DMS153 (cell line): ENCODE measurements at regions not wholly inside any gene's neighbourhood (a gene's known extent, or its start where the extent isn't known, plus 50 kb on each side); places are given as distances from the start of the nearest gene placed in this dataset.
A peak's percentile ranks its signal among the peaks of the same experiment; 100 is the strongest.

Source experiments
- DNase-seq: peaks from one replicate; lab custom pipeline; 2025; lab: John Stamatoyannopoulos, UW

DNA sequence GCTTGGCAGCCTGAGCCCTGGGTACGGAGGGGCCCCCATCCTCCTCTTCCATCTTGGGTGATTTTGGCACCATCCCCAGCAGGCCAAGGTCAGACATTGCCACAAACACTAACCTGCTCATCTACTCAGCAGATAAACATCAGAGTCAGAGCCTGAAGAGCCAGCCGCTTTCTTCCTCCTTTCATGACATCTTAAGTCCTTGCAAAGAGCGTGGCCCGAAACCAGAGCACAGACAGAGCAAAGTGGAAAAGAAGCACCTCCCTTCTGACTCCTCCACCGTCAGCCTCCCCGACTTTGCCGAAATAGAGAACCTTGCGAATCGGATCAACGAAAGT, 60.4 kb upstream of the RPH3AL start:
- DNase-seq: no peak

DNA sequence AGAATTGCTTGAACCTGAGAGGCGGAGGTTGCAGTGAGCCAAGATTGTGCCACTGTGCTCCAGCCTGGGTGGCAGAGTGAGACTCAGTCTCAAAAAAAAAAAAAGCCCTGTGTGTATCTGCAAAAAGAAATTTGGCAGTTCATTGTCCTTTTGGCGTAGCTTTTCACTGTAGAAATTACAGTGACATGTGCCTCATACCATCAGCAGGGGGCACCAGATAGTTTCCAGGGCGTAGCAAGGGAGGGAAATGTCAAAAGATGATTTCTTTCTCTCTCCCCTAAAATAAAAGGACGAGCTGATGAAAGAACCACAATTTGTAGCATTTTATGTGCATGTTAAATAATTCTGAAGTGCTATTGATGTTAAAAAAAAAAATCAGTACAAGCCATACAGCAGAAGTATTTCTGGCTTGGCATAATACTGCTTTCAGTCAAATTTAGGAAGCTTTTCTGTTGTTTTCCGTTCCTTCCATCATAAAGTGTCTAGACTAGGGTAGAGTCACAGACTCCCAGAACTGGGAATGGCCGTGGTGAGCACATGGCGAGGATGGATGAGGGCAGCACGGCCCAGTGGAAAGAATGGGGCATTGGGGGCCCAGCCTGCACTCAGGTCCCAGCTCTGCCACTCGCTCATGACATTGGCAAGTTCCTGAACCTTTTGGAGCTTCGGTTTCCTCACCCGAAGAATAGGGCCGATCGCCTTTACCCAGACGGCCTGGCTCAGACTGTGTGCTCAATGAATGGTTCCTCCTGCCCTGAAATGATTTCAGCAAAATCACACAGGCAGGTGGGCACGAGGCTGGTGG, 59.8 kb upstream of the RPH3AL start:
- no peak for DNase-seq

DNA sequence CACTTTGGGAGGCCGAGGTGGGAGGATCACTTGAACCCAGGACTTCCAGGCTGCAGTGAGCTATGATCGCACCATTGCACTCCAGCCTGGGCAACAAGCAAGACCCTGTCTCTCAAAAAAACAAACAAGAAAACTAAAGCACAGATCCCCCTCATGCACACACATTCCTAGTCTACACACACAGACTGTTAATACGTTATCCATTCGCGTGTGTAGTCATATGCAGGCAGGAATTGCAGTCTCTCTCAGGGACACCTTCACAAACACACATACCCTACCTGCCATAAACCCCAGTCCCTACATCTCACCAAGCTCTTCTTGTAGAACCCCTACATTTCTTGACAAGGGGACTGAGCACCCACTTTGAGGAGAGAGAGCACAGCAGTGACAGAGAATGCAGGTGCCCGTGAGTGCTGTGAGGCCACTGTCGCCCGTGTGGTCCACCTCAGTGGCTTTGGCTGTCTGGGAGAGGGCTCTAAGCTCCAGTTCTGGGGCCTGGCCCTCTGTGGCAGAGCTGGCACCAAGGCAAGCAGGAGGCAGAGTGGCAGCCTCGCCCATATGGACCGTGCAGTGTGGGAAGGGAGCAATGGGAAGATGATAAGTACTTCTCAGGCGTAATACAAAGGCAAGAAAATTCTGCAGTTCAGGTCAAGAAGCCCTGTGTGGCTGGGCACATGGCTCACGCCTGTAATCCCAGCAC, 59.0 kb upstream of the RPH3AL start:
- no peak for DNase-seq

DNA sequence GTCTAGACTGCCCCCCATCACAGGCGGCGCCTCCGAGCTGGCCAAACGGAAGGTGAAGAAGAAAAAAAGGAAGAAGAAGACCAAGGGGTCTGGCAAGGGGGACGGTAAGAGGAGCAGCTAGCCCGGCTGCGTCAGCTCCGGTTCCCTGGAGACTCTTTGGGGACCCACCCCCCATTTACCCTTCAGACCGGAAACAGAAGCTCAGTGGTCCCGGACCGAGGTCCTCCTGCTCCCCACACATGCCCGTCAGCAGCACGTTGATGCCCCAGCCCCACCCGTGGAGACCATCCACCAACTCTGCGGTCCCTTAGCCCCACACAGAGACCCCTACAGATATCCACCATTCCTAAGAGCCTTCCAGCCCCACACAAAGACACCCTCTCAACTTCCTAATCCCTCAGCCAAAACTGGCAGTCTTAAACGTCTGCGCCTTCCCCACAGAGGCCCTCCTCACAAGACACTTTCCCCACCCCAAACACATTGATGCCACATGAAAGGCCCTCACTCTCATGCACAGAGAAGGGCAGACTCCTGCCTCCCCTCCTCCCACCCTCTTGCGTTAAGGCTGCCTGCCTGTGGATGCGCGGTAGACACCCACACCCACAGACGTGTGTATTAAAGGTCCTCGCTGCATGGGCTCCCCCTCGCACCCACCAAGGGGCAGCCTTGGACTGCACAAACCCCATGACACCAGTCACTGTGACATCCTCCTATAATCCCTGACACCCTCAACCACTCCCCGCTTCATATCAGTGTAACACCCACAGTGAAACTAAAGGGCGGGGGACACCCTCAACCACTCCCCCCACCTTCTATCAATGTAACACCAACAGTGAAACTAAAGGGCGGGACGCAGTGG, 58.2 kb upstream of the RPH3AL start:
- DNase-seq: no peak

DNA sequence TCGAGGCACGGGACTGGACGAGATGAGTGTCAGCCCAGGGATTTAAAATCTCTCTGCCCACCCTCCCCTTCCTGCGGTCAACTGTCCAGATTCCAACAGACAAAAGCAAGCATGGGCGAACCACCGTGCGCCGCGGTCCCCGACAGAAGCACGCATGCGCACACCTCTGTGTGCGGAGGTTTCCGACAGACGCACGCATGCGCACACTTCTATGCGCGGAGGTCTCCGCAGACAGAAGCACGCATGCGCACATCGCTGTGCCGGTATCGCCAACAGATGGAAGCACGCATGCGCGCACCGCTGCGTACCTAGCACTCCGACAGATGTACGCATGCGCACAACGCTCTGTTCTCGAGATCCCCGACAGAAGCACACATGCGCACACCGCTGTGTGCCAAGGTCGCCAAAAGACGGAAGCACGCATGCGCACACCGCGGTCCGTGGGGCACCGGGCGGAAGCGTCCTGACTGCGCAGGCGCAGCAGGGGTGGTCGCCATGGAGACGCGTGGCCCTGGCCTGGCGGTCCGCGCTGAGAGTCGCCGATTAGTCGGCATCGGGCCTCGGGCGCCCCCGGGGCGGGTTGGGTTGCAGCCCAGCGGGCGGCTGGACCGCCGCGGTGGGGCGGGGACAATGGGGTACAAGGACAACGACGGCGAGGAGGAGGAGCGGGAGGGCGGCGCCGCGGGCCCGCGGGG, 57.4 kb upstream of the RPH3AL start:
- peak; percentile 92 for DNase-seq

DNA sequence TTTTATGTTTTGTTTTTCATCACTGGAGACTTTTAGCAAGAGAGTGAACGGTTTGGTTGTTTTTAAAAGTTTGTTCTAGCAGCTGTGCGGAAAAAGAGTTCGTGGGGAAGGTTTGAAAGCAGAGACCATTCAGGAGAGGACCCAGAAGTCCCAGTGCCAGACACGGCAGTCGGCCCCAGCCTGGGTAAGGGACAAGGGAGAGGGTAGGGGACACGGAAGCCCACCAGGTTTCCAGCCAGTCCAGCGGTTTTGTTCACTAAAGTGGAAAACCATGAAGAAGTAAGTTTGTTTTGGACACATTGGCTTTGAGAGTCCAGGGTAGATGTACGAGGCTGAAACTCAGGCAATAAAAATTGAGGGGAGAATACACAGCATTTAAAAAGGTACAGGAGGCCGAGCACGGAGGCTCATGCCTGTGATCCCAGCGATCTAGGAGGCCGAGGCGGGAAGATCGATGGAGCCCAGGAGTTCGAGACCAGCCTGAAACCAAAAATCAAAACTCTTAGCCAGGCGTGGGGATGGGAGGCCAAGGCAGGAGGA, 56.8 kb upstream of the RPH3AL start:
- DNase-seq: no peak

DNA sequence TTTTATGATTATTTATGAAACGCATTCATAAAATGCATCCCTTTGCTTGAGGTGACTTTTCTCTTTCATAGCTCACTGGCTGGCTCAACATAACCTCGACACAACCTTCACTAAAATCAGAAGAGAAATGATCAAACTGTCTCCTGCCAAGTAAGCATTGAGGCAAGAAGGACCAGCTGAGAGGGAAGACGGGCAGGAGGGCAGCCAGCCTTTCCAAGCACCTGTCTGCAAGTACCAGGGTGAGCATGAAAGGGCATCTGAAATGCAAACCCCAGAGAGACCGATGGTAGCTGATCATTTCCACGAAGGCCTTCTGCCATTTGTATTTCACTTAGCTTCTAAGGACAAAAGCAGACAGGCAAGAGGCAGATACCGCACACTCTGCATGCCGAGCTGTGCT, 52.1 kb upstream of the RPH3AL start:
- DNase-seq: no peak
